ENCODE measurements at regions not wholly inside any gene's neighbourhood (a gene's known extent, or its start where the extent isn't known, plus 50 kb on each side); places are given as distances from the start of the nearest gene placed in this dataset.

GRCh38 chr3:176479248-176479647 lies 718.0 kb downstream of the TBL1XR1 start:
- no CpG with 5 or more reads among the region's 6 CpGs for WGBS (ENCODE audit: extremely low coverage, insufficient read length, low lambda C conversion rate)
- Histone ChIP-seq H2AFZ (ENCODE audit: low read length) (no peak overlapping the region), H3K14ac (ENCODE audit: insufficient read depth, low read length) (no peak overlapping the region), H3K4ac (ENCODE audit: low read depth, low read length) (no peak overlapping the region), H2BK5ac (ENCODE audit: insufficient read length, low read length) (no peak overlapping the region), H3K27me3 (ENCODE audit: insufficient read depth, low read length) (no peaks in the 10 kb centered on the region), H3K9ac (ENCODE audit: extremely low read depth, insufficient read length, low read length) (no peak overlapping the region), H2BK12ac (ENCODE audit: insufficient read length, low read depth, low read length) (no peak overlapping the region), H2BK20ac (ENCODE audit: low read depth, low read length, poor library complexity, severe bottlenecking) (no peak overlapping the region), H4K5ac (ENCODE audit: insufficient read length, low read depth, low read length) (no peak overlapping the region), H2BK15ac (ENCODE audit: low read depth, low read length) (no peak overlapping the region), H3K9me3 (ENCODE audit: control insufficient read depth, low read depth, low read length) (no peaks in the 10 kb centered on the region), H3K4me1 (ENCODE audit: insufficient read depth, low read length) (no peaks in the 10 kb centered on the region), H3K18ac (ENCODE audit: insufficient read length, low read depth, low read length) (no peak overlapping the region), H4K91ac (ENCODE audit: insufficient read length, low read depth, low read length) (no peak overlapping the region), H3T11ph (ENCODE audit: low read length) (no peak overlapping the region), H2BK120ac (ENCODE audit: low read depth, low read length, poor library complexity, severe bottlenecking) (no peak overlapping the region), H2AK5ac (ENCODE audit: insufficient read length, low read length) (no peak overlapping the region), H3K23ac (ENCODE audit: insufficient read length, low read depth, low read length) (no peak overlapping the region), H3K56ac (ENCODE audit: insufficient read length, low read depth, low read length) (no peak overlapping the region), H4K8ac (replicated peaks; ENCODE audit: insufficient read length, low read depth, low read length) (no peak overlapping the region), H4K20me1 (ENCODE audit: control insufficient read depth, insufficient read depth, insufficient read length) (no peaks in the 10 kb centered on the region), H3K79me2 (ENCODE audit: insufficient read depth, low read length) (no peaks in the 10 kb centered on the region), H3K4me2 (ENCODE audit: insufficient read depth, insufficient read length, low read length) (no peak overlapping the region), H3K27ac (ENCODE audit: insufficient read length, low read depth, low read length) (no peak overlapping the region), H3K79me1 (ENCODE audit: insufficient read depth, low read depth, low read length, poor library complexity, severe bottlenecking) (no peaks in the 10 kb centered on the region), H3K23me2 (ENCODE audit: insufficient read length, low read depth, low read length, poor library complexity, severe bottlenecking) (no peaks in the 10 kb centered on the region)
- H3K36me3 Mint-ChIP-seq (ENCODE audit: insufficient read depth in 1 of 3, low read depth in 3 of 3) = no peaks in the 10 kb centered on the region; a peak in 1 of 7 replicates
- peaks cover 0 to 3% of the 10 kb centered on the region in 2 experiments; a peak in 2 of 5 replicates for H3K9me3 Mint-ChIP-seq
- H3K27ac Mint-ChIP-seq = no peak overlapping the region
- H3K4me3 Mint-ChIP-seq = no peak overlapping the region
- no peak for TF ChIP-seq CTCF (conservative IDR thresholded peaks at IDR 0.05)
- no peaks in the 10 kb centered on the region for H3K4me1 Mint-ChIP-seq
- DNase-seq = no peak
- no peaks in the 10 kb centered on the region; the same call in 1 of the 2 replicates for H3K27me3 Mint-ChIP-seq (ENCODE audit: low read depth)

Measured in H9 (cell line).